ENCODE measurements at regions not wholly inside any gene's neighbourhood (a gene's known extent, or its start where the extent isn't known, plus 50 kb on each side); places are given as distances from the start of the nearest gene placed in this dataset.
"Not testable (repeated sequence)": the region's sequence is repeated elsewhere in the genome, so short reads cannot be mapped to it uniquely, and the experiment has no call there.

DNA sequence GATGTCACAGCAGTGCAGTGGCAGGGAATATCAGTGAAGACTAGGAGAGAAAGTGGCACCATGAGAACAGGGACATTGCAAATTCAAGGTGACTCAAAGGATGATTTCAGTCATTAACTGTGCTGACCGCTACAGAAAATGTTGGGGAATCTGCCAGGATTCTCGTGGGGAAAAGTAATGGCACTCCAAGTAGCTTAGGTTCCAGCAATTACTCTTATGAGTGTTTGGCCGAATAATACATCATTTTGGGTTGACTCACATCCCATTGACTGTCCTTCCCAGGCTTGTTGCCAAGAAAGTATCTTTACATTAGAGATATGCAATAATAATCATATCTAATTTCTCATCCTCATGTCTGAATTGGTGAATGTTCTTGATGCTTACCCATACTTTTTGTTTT is 1411.1 kb upstream of the PCDH7 start:
- TF ChIP-seq JUND (IDR thresholded peaks at IDR 0.05; ENCODE audit: low read depth) = no peak
- DNase-seq (ENCODE audit: low read depth in 1 of 2, low spot score in 1 of 2) = no peak
- in situ Hi-C loops (cut with HindIII; ENCODE audit: low pct_unique_long_range_greater_than_20kb, low sequenced_read_pairs) = no loop called here

DNA sequence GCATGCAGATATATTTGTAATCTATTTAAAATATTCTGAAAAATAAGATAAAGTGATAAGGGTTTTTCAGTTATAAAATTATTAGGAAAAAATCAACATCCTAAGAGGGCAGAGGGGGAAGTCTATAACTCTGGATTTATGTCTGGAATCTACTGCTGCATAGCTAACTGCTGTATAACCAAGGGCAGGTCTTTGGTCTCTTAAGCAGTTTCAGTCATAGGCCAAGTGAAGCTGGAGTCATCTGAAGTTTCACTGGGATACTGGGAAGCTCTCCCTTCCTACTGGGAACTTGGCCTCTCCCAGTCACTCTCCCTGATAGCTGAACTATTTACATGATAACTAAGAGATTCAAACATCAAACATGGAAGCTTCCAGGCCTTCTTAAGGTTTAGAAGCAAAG is 1409.9 kb upstream of the PCDH7 start:
- in situ Hi-C loops (cut with HindIII; ENCODE audit: low pct_unique_long_range_greater_than_20kb, low sequenced_read_pairs) = no loop called here
- TF ChIP-seq JUND (IDR thresholded peaks at IDR 0.05; ENCODE audit: low read depth) = no peak
- no peak for DNase-seq (ENCODE audit: low read depth in 1 of 2, low spot score in 1 of 2)

DNA sequence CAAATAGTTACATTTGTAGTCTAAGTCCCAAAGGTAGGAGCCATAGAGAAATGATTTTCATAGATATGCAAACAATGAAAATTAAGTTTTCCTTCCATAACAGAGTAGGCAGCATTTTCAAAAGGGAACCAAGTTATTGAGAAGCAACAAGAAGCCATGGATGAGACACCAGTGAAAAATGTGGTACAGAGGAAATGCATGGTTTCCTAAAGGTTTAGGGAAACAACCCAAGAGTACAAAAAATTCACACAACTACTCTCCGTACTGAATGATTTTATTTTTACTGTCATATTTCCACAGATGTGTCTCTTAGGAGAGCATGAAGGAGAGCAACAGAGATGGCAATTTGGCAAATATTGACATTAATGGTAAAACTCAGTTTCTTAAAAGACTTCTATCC is 1408.9 kb upstream of the PCDH7 start:
- no peak for DNase-seq (ENCODE audit: low read depth in 1 of 2, low spot score in 1 of 2)
- in situ Hi-C loops (cut with HindIII; ENCODE audit: low pct_unique_long_range_greater_than_20kb, low sequenced_read_pairs) = no loop called here
- no peak for TF ChIP-seq JUND (IDR thresholded peaks at IDR 0.05; ENCODE audit: low read depth)

- DNase-seq (ENCODE audit: low read depth in 1 of 2, low spot score in 1 of 2) = no peak
- no peak for TF ChIP-seq JUND (IDR thresholded peaks at IDR 0.05; ENCODE audit: low read depth)
- in situ Hi-C loops (cut with HindIII; ENCODE audit: low pct_unique_long_range_greater_than_20kb, low sequenced_read_pairs) = no loop called here
Observed at GRCh38 chr4:29319663-29320340, 1400.4 kb upstream of the PCDH7 start.

DNA sequence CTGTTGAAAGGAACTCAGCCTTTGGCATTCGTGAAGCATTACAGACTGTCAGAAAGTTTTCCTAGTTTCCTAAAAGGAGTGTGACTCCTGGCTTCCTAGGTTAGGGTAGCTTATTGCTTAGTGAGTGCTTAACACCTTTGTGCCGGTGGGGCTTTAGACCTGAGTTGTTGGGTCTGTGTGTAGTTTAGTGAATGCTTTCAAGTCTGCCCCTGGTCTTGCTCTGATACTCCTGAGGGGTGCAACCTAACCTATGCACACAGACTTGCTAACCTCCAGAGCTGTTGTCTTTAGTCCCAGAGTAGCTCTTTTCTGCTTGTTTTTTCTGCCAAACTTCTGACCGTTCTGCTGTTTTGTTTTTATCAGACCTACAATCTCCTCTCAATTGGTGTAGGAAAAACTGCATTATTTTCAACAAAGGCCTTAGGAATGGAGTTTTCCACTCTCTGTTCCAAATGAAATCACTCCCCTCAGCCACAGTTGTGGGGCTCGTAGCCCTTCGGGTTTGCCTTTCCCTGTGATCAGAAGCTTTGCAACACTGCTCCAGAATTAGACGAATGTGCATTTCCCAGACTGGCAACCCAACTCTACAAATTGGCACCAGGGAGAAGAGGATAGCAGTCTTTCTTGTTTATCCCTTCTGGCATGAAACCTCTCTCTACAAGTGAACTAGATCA is 1399.1 kb upstream of the PCDH7 start:
- DNase-seq (ENCODE audit: low read depth in 1 of 2, low spot score in 1 of 2) = no peak
- no peak for TF ChIP-seq JUND (IDR thresholded peaks at IDR 0.05; ENCODE audit: low read depth)
- in situ Hi-C loops (cut with HindIII; ENCODE audit: low pct_unique_long_range_greater_than_20kb, low sequenced_read_pairs) = no loop called here

DNA sequence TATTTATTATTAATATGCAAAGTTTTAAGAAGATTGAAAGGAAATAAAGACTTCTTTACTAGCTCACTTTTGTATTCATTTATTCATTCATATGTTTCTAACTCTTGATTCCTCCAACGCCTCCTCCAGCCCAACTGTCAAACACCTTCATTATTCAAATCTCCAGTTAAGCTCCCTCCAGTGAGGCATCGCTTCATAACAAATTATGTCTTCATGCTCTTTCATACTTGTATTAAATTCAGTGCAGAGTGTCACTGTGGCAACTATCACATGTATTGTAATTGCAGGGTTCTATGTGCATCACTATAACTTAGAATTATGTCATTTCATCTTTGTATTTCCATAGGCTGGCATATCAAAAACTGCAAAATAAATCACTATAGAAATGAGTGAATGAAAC is 1394.2 kb upstream of the PCDH7 start:
- DNase-seq (ENCODE audit: low read depth in 1 of 2, low spot score in 1 of 2) = no peak
- TF ChIP-seq JUND (IDR thresholded peaks at IDR 0.05; ENCODE audit: low read depth) = no peak
- in situ Hi-C loops (cut with HindIII; ENCODE audit: low pct_unique_long_range_greater_than_20kb, low sequenced_read_pairs) = no loop called here

GRCh38 chr4:29326816-29327215 is 1393.4 kb upstream of the PCDH7 start:
- in situ Hi-C loops (cut with HindIII; ENCODE audit: low pct_unique_long_range_greater_than_20kb, low sequenced_read_pairs) = no loop called here
- no peak for DNase-seq (ENCODE audit: low read depth in 1 of 2, low spot score in 1 of 2)

DNA sequence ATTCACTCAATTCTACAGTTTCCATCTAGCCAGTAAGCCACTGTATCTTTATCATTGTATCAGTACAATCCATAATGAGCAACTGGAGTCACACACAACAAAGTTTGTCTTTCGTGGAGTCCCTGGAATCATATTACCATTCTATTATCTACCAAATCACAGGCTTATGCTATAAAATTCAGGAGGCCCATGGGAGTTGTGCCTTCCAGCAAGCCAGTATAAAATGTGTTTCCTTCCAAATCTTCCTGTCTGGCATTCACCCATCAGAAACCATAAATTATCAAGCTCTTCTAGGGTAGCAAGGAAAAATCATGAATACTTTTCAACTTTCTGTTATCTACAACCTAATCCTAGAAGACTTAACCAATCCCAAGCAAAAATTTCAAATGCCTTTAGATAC is 1383.3 kb upstream of the PCDH7 start:
- DNase-seq (ENCODE audit: low read depth in 1 of 2, low spot score in 1 of 2) = no peak
- no peak for TF ChIP-seq JUND (IDR thresholded peaks at IDR 0.05; ENCODE audit: low read depth)
- in situ Hi-C loops (cut with HindIII; ENCODE audit: low pct_unique_long_range_greater_than_20kb, low sequenced_read_pairs) = no loop called here

More at GRCh38 chr4:29326816-29327215, 1393.4 kb upstream of the PCDH7 start:
- TF ChIP-seq JUND (IDR thresholded peaks at IDR 0.05; ENCODE audit: low read depth) = no peak

- in situ Hi-C loops (cut with HindIII; ENCODE audit: low pct_unique_long_range_greater_than_20kb, low sequenced_read_pairs) = no loop called here
- no peak for TF ChIP-seq JUND (IDR thresholded peaks at IDR 0.05; ENCODE audit: low read depth)
- DNase-seq (ENCODE audit: low read depth in 1 of 2, low spot score in 1 of 2) = no peak
Observed at GRCh38 chr4:29372971-29373370, 1347.2 kb upstream of the PCDH7 start.

DNA sequence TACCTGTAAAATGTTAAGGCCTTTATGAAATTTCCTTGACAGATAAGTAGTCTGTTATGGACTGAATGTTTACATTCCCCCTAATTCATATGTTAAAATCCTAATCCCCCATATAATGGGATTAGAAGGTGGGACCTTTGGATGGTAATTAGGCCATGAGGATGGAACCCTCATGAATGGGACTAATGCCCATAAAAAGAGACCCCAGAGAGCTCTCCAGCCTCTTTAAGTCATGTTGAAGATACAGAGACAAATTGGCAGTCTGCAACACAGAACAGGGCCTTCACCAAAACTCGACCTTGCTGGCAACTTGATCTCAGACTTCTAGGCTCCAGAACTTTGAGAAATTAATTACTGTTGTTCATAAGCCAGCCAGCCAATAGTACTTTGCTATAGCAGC is 1344.5 kb upstream of the PCDH7 start:
- in situ Hi-C loops (cut with HindIII; ENCODE audit: low pct_unique_long_range_greater_than_20kb, low sequenced_read_pairs) = no loop called here
- no peak for TF ChIP-seq JUND (IDR thresholded peaks at IDR 0.05; ENCODE audit: low read depth)
- no peak for DNase-seq (ENCODE audit: low read depth in 1 of 2, low spot score in 1 of 2)

DNA sequence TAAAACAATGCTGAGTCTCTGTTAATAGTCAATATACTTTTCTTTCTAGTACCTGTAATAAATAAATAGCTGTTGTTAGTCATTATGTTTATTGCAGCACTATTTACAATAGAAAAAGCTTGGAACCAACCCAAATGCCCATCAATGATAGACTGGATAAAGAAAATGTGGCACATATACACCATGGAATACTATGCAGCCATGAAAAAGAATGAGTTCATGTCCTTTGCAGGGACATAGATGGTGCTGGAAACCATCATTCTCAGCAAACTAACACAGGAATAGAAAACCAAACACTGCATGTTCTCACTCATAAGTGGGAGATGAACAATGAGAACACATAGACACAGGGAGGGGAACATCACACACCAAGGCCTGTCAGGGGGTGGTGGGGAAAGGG is 1341.9 kb upstream of the PCDH7 start:
- DNase-seq (ENCODE audit: low read depth in 1 of 2, low spot score in 1 of 2); in situ Hi-C loops (cut with HindIII; ENCODE audit: low pct_unique_long_range_greater_than_20kb, low sequenced_read_pairs): not testable (repeated sequence)

- in situ Hi-C loops (cut with HindIII; ENCODE audit: low pct_unique_long_range_greater_than_20kb, low sequenced_read_pairs) = no loop called here
- no peak for TF ChIP-seq JUND (IDR thresholded peaks at IDR 0.05; ENCODE audit: low read depth)
- DNase-seq (ENCODE audit: low read depth in 1 of 2, low spot score in 1 of 2) = no peak
Observed at GRCh38 chr4:29390921-29391320, 1329.2 kb upstream of the PCDH7 start.

- TF ChIP-seq JUND (IDR thresholded peaks at IDR 0.05; ENCODE audit: low read depth) = no peak
- in situ Hi-C loops (cut with HindIII; ENCODE audit: low pct_unique_long_range_greater_than_20kb, low sequenced_read_pairs) = no loop called here
- no peak for DNase-seq (ENCODE audit: low read depth in 1 of 2, low spot score in 1 of 2)
Observed at GRCh38 chr4:29405116-29405515, 1315.1 kb upstream of the PCDH7 start.

DNA sequence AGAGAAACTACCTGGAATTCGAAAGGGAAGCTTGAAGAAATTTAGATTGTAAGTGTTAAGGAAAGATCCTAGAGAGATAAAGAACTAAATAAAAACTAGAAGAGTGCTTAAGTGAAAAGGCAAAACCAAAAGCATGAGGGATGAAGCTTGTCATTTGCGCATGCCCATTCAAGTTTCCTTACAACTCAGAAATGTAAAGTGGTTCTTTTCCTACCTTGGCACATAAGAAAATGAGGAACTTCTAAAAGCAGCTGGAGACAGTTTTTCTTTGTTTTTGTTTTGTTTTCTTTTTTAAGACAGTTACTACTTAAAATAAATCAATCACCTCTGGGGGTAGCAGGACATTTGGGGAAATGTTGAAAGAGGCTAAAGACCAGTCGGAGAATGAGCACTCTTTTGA is 1304.4 kb upstream of the PCDH7 start:
- no peak for TF ChIP-seq JUND (IDR thresholded peaks at IDR 0.05; ENCODE audit: low read depth)
- in situ Hi-C loops (cut with HindIII; ENCODE audit: low pct_unique_long_range_greater_than_20kb, low sequenced_read_pairs) = no loop called here

More for the DNA sequence above, 1304.4 kb upstream of the PCDH7 start:
- DNase-seq (ENCODE audit: low read depth in 1 of 2, low spot score in 1 of 2) = no peak
